Fibroblast of lung (primary cell): ENCODE measurements at regions not wholly inside any gene's neighbourhood (a gene's known extent, or its start where the extent isn't known, plus 50 kb on each side); places are given as distances from the start of the nearest gene placed in this dataset.

Experiments used
- DNase-seq, 2 donors: peaks; one replicate each; pipeline versions ENCODE4 v3.0.0 to v3.0.0-alpha.2; 2010; ENCODE audit warnings: low read depth in 2 of 2
- H2AFZ ChIP-seq: 2 replicates; pipeline ENCODE4 v1.5.1; 2012; ENCODE audit warnings: low read length, control low read depth, inconsistent platforms
- H3K27ac ChIP-seq: 2 replicates; pipeline ENCODE4 v1.5.1; 2011; ENCODE audit warnings: low read length, control low read depth; ENCODE audit not compliant: insufficient read depth
- H3K27me3 ChIP-seq: 2 replicates; pipeline ENCODE4 v1.5.1; 2011; ENCODE audit warnings: mild to moderate bottlenecking, low read length; ENCODE audit not compliant: control insufficient read depth, insufficient read depth
- H3K36me3 ChIP-seq: 2 replicates; pipeline ENCODE4 v1.5.1; 2011; ENCODE audit warnings: low read length; ENCODE audit not compliant: control insufficient read depth, insufficient read depth
- H3K4me1 ChIP-seq: 2 replicates; pipeline ENCODE4 v1.5.1; 2011; ENCODE audit warnings: low read length; ENCODE audit not compliant: control insufficient read depth, insufficient read depth; ENCODE audit errors: extremely low read depth
- H3K4me2 ChIP-seq: 2 replicates; pipeline ENCODE4 v1.5.1; 2011; ENCODE audit warnings: low read length, control low read depth; ENCODE audit not compliant: insufficient read depth; ENCODE audit errors: extremely low read depth
- H3K4me3 ChIP-seq, 4 experiments: fragments of 200-600 bp in 1 of 4; sonication (generic) in 1 of 4; replicated peaks in 1 of 4; 2 replicates each; pipeline ENCODE4 v1.5.1; 2011 to 2016; ENCODE audit warnings: low read length in 4 of 4, low read depth in 3 of 4, mild to moderate bottlenecking in 3 of 4, control low read depth in 2 of 4, inconsistent platforms in 1 of 4, mixed read lengths in 1 of 4; ENCODE audit not compliant: insufficient read depth in 1 of 4; ENCODE audit errors: control extremely low read depth in 1 of 4
- H3K79me2 ChIP-seq: 2 replicates; pipeline ENCODE4 v1.5.1; 2012; ENCODE audit warnings: mild to moderate bottlenecking, low read length, inconsistent platforms; ENCODE audit not compliant: control insufficient read depth, insufficient read depth
- H3K9ac ChIP-seq: 2 replicates; pipeline ENCODE4 v1.5.1; 2011; ENCODE audit warnings: mild to moderate bottlenecking, low read length, control low read depth; ENCODE audit not compliant: insufficient read depth
- H3K9me3 ChIP-seq: 2 replicates; pipeline ENCODE4 v1.5.1; 2012; ENCODE audit warnings: low read depth, low read length; ENCODE audit not compliant: control insufficient read depth, insufficient read depth
- H4K20me1 ChIP-seq: 2 replicates; pipeline ENCODE4 v1.5.1; 2011; ENCODE audit warnings: low read length; ENCODE audit not compliant: control insufficient read depth, insufficient read depth; ENCODE audit errors: extremely low read depth
- CTCF ChIP-seq, 2 donors: IDR thresholded peaks in 1 of 2; conservative IDR thresholded peaks in 1 of 2; 1 replicate in 1 of 2; 2 replicates in 1 of 2; pipeline ENCODE4 v1.5.1; 2011 to 2012; ENCODE audit warnings: low read length in 2 of 2, control low read depth in 1 of 2, inconsistent platforms in 1 of 2, low read depth in 1 of 2, mild to moderate bottlenecking in 1 of 2
- EZH2 ChIP-seq: IDR thresholded peaks from 2 replicates; pipeline ENCODE4 v1.5.1; 2012; ENCODE audit warnings: low read length, control low read depth, mild to moderate bottlenecking; ENCODE audit errors: missing control alignments

GRCh38 chr1:199472978-199473377, 554.5 kb upstream of the NR5A2 start:
- Histone ChIP-seq H3K9ac (no peak overlapping the region), H3K79me2 (no peaks in the 10 kb centered on the region), H3K4me3 (no peak overlapping the region), H3K27me3 (no peaks in the 10 kb centered on the region), H4K20me1 (no peaks in the 10 kb centered on the region), H2AFZ (no peak overlapping the region), H3K9me3 (no peaks in the 10 kb centered on the region), H3K4me1 (no peaks in the 10 kb centered on the region), H3K27ac (no peak overlapping the region), H3K36me3 (no peaks in the 10 kb centered on the region), H3K4me2 (no peak overlapping the region)
- TF ChIP-seq EZH2 (no peak), CTCF (conservative IDR thresholded peaks at IDR 0.05 in 1 of 2, IDR thresholded peaks at IDR 0.05 in 1 of 2; ENCODE audit: low read depth in 1 of 2, low read length in 2 of 2) (no peak)
- DNase-seq, result no peak

GRCh38 chr1:199474738-199475137, 552.8 kb upstream of the NR5A2 start:
- Histone ChIP-seq H2AFZ (no peak overlapping the region), H3K9me3 (no peaks in the 10 kb centered on the region), H3K27me3 (no peaks in the 10 kb centered on the region), H3K9ac (no peak overlapping the region), H3K79me2 (no peaks in the 10 kb centered on the region), H3K27ac (no peak overlapping the region), H3K4me2 (no peak overlapping the region), H3K4me3 (no peak overlapping the region), H4K20me1 (no peaks in the 10 kb centered on the region), H3K36me3 (no peaks in the 10 kb centered on the region), H3K4me1 (no peaks in the 10 kb centered on the region)
- TF ChIP-seq CTCF (conservative IDR thresholded peaks at IDR 0.05 in 1 of 2, IDR thresholded peaks at IDR 0.05 in 1 of 2; ENCODE audit: low read depth in 1 of 2, low read length in 2 of 2) (no peak), EZH2 (no peak)
- DNase-seq, result no peak

- no peak overlapping the region for H3K4me2 ChIP-seq
- no peaks in the 10 kb centered on the region for H3K27me3 ChIP-seq
- TF ChIP-seq EZH2, result no peak
- no peak for TF ChIP-seq CTCF (conservative IDR thresholded peaks at IDR 0.05 in 1 of 2, IDR thresholded peaks at IDR 0.05 in 1 of 2; ENCODE audit: low read depth in 1 of 2, low read length in 2 of 2)
- no peak overlapping the region for H3K4me3 ChIP-seq
- H3K9me3 ChIP-seq, result no peaks in the 10 kb centered on the region
- H2AFZ ChIP-seq, result no peak overlapping the region
- no peak overlapping the region for H3K27ac ChIP-seq
- H3K4me1 ChIP-seq, result no peaks in the 10 kb centered on the region
- no peaks in the 10 kb centered on the region for H3K79me2 ChIP-seq
- H4K20me1 ChIP-seq, result no peaks in the 10 kb centered on the region
- H3K9ac ChIP-seq, result no peak overlapping the region
- no peak for DNase-seq
- no peaks in the 10 kb centered on the region for H3K36me3 ChIP-seq
These were observed 545.1 kb upstream of the NR5A2 start for GRCh38 chr1:199482426-199482825.
